Ishikawa (cell line): ENCODE measurements at regions not wholly inside any gene's neighbourhood (a gene's known extent, or its start where the extent isn't known, plus 50 kb on each side); places are given as distances from the start of the nearest gene placed in this dataset.

Source experiments
- CEBPB ChIP-seq: IDR thresholded peaks from 2 replicates; pipeline ENCODE4 v1.6.1; 2012
- CREB1 ChIP-seq: IDR thresholded peaks from 2 replicates; pipeline ENCODE4 v1.6.1; 2012; ENCODE audit warnings: low read depth
- EGR1 ChIP-seq: IDR thresholded peaks from 2 replicates; pipeline ENCODE4 v1.6.1; 2012
- EP300 ChIP-seq: IDR thresholded peaks from 2 replicates; pipeline ENCODE4 v1.6.1; 2012; ENCODE audit warnings: borderline replicate concordance
- FOXM1 ChIP-seq: IDR thresholded peaks from 2 replicates; pipeline ENCODE4 v1.6.1; 2012; ENCODE audit warnings: low read depth, borderline replicate concordance
- NFIC ChIP-seq: IDR thresholded peaks from 2 replicates; pipeline ENCODE4 v1.6.1; 2012
- RAD21 ChIP-seq: IDR thresholded peaks from 2 replicates; pipeline ENCODE4 v1.6.1; 2012; ENCODE audit warnings: low read depth
- REST ChIP-seq: IDR thresholded peaks from 2 replicates; pipeline ENCODE4 v1.6.1; 2012; ENCODE audit warnings: low read depth, mild to moderate bottlenecking
- TAF1 ChIP-seq: IDR thresholded peaks from 2 replicates; pipeline ENCODE4 v1.6.1; 2012; ENCODE audit warnings: low read depth, mild to moderate bottlenecking
- TCF12 ChIP-seq: IDR thresholded peaks from 2 replicates; pipeline ENCODE4 v1.6.1; 2012; ENCODE audit warnings: low read depth
- TEAD4 ChIP-seq: IDR thresholded peaks from 2 replicates; pipeline ENCODE4 v1.6.1; 2012
- YY1 ChIP-seq: IDR thresholded peaks from 2 replicates; pipeline ENCODE4 v1.6.1; 2012; ENCODE audit warnings: low read depth
- ZBTB7A ChIP-seq: IDR thresholded peaks from 2 replicates; pipeline ENCODE4 v1.6.1; 2012; ENCODE audit warnings: low read depth
- TF ChIP-seq, protein P1 (sequence below): IDR thresholded peaks from 2 replicates; pipeline ENCODE4 v1.6.1; 2012
- TF ChIP-seq, protein P2 (sequence below): IDR thresholded peaks from 2 replicates; pipeline ENCODE4 v1.6.1; 2012

DNA sequence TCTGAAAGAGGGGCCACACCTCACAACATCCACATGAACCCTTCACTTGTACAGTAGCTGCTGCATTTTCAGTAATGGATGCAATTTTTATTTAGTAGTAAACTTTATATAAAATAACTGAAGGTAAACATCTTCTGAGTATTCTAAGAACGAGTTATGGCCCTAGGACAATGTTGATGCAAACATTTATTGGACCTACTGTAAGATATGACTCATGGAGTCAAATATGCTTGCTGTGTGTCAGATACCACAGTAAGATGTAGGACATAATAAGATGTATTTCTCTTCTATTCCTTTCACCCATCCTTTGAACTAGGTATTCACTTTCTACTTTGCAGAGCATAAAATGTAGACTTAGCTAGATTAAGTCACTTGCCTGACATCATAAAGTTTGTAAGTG lies 87.6 kb downstream of the TEX13C start:
- TF ChIP-seq TAF1 (no peak), ZBTB7A (no peak), TCF12 (no peak), CEBPB (no peak)

DNA sequence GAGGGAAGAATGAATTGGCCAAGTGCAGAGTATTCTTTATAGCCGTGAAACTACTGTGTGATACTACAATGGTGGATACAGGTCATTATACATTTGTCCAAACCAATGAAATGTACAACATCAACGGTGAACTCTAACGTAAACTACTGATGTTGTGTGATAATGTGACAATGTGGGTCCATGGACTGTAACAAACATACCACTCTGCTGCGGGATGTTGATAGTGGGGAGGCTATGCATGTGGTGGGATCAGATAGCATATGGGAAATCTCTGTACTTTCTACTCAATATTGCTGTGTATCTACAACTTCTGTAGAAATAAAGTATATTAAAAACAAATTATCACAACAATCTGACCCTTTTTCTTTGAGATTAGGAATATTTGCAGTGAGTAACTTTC lies 101.1 kb downstream of the TEX13C start:
- TF ChIP-seq RAD21, result no peak
- no peak for TF ChIP-seq FOXM1
- TF ChIP-seq TAF1, result no peak
- TF ChIP-seq TEAD4, result no peak
- TF ChIP-seq REST, result no peak
- no peak for TF ChIP-seq CEBPB
- TF ChIP-seq NFIC, result no peak
- TF ChIP-seq, protein P1, sequence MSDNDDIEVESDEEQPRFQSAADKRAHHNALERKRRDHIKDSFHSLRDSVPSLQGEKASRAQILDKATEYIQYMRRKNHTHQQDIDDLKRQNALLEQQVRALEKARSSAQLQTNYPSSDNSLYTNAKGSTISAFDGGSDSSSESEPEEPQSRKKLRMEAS, result no peak
- no peak for TF ChIP-seq YY1
- TF ChIP-seq EP300, result no peak
- TF ChIP-seq, protein P2, sequence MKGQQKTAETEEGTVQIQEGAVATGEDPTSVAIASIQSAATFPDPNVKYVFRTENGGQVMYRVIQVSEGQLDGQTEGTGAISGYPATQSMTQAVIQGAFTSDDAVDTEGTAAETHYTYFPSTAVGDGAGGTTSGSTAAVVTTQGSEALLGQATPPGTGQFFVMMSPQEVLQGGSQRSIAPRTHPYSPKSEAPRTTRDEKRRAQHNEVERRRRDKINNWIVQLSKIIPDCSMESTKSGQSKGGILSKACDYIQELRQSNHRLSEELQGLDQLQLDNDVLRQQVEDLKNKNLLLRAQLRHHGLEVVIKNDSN, result no peak
- no peak for TF ChIP-seq TCF12
- TF ChIP-seq EGR1, result no peak
- no peak for TF ChIP-seq ZBTB7A
- no peak for TF ChIP-seq CREB1

DNA sequence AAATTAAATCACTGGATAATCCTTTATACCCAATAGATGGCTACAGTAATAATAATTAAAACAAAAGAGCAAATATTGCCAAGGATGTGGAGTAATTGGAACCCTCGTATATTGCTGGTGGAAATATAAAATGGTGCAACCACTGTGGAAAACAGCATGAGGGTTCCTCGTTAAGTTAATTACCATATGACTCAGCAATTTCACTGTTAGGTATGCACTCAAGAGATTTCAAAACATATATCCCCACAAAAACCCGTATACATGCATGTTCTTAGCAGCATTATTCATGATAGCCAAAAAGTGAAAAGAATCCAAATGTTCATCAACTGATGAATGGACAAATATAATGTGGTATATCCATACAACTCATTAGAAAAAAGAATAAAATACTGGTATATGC lies 103.3 kb downstream of the TEX13C start:
- no peak for TF ChIP-seq NFIC
- TF ChIP-seq FOXM1, result no peak

DNA sequence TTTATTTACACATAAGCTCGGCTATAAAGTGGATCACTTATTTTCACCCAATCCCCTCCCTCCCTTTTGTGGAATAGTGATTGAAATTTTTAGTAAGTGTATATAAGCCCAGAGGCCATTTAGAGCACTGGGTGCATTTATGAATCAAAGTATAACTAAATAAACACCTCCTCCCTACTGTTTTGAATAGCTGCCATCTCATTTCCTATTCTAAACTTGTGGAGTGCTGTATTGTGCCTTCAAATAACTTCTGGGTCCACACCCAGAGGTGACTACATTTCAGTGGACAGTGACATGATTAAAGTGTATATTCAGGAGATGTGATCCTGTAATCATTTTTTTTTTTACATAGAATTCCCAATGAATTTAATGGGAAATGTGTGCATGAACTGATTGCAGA lies 104.9 kb downstream of the TEX13C start:
- TF ChIP-seq, protein P2, result no peak
- no peak for TF ChIP-seq TAF1
- TF ChIP-seq TEAD4, result no peak
- TF ChIP-seq YY1, result no peak
- TF ChIP-seq REST, result no peak
- no peak for TF ChIP-seq CEBPB
- TF ChIP-seq CREB1, result no peak
- TF ChIP-seq FOXM1, result no peak
- TF ChIP-seq, protein P1, result no peak
- TF ChIP-seq NFIC, result no peak
- no peak for TF ChIP-seq TCF12
- TF ChIP-seq EGR1, result no peak
- TF ChIP-seq EP300, result no peak
- no peak for TF ChIP-seq RAD21
- TF ChIP-seq ZBTB7A, result no peak

- TF ChIP-seq RAD21, result peak; percentile 39
- TF ChIP-seq, protein P2, result no peak
- TF ChIP-seq ZBTB7A, result no peak
- TF ChIP-seq EGR1, result no peak
- TF ChIP-seq YY1, result no peak
These were observed 117.2 kb downstream of the TEX13C start for GRCh38 chrX:125436855-125437254.

- TF ChIP-seq TAF1 (no peak), RAD21 (no peak), FOXM1 (no peak), EGR1 (no peak), REST (no peak), CREB1 (no peak), CEBPB (no peak), EP300 (no peak), TCF12 (no peak), NFIC (no peak), YY1 (no peak), ZBTB7A (no peak), TEAD4 (no peak)
- TF ChIP-seq, protein P1, result no peak
- TF ChIP-seq, protein P2, result no peak
These were observed 119.7 kb downstream of the TEX13C start for GRCh38 chrX:125439194-125439849.
